ENCODE measurements at regions not wholly inside any gene's neighbourhood (a gene's known extent, or its start where the extent isn't known, plus 50 kb on each side); places are given as distances from the start of the nearest gene placed in this dataset.

DNA sequence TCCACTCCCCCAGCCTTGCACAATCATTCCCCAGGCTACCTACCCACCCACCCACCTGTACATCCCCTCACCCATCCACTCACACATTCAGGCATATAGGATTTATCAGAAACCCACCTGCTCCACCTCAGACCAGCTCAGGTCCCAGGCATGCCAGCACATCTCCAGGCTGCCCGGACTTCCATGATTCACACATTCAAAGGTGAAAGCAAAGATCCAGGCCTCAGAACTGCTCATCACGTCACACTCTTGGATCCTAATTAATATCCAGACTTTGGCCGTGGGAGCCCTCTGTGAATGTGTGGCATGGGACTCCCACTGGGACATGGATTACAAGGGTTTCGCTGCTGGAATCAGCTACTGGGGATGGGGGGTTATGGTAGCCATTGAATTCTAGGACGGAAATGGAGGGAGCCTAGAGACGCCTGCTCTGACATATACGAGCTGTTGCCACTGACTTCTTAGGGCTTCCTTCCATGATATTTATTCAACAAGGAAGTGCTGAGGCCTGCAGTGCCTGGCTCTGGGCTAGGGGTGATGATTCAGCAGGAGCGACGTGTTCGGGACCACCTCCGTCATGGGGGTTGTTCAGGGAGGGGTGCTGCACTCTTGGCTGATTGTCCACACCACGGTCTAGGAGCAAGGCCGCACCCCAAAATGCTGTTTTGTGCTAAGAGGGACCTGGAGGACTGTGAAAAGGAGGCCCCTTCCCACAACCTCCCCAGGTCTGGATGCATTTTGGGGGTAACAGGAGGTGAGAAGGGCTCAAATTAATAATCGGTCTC lies 56.9 kb upstream of the ADRA2C start:
- no peak for TF ChIP-seq JUND (IDR thresholded peaks at IDR 0.05; ENCODE audit: low read depth)
- DNase-seq (ENCODE audit: low read depth in 1 of 2, low spot score in 1 of 2) = no peak
- in situ Hi-C loops (cut with HindIII; ENCODE audit: low pct_unique_long_range_greater_than_20kb, low sequenced_read_pairs) = no loop called here

DNA sequence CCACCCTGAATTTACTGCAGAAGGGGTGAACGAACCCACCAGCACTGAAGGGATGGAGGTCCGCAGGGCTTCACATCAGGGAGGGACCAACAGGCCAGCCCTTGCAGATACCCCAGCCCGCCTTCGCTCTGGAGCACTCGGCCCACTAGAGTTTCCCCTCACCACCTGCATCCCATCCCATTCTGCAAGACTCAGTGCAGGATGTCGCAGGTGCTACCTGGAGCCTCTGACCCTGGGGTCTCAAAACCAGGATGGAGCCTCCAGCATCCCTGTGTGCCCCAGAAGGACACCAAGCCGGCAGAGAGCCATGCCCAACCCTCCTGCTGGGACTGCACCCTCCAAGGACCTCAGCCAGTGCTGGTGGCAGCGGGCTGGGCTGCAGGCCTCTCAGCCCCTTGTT lies 57.6 kb upstream of the ADRA2C start:
- no peak for TF ChIP-seq JUND (IDR thresholded peaks at IDR 0.05; ENCODE audit: low read depth)
- no peak for DNase-seq (ENCODE audit: low read depth in 1 of 2, low spot score in 1 of 2)
- in situ Hi-C loops (cut with HindIII; ENCODE audit: low pct_unique_long_range_greater_than_20kb, low sequenced_read_pairs) = no loop called here

- DNase-seq (ENCODE audit: low read depth in 1 of 2, low spot score in 1 of 2) = no peak
- TF ChIP-seq JUND (IDR thresholded peaks at IDR 0.05; ENCODE audit: low read depth) = no peak
- in situ Hi-C loops (cut with HindIII; ENCODE audit: low pct_unique_long_range_greater_than_20kb, low sequenced_read_pairs) = no loop called here
These were observed 58.1 kb upstream of the ADRA2C start for GRCh38 chr4:3708103-3708510.

DNA sequence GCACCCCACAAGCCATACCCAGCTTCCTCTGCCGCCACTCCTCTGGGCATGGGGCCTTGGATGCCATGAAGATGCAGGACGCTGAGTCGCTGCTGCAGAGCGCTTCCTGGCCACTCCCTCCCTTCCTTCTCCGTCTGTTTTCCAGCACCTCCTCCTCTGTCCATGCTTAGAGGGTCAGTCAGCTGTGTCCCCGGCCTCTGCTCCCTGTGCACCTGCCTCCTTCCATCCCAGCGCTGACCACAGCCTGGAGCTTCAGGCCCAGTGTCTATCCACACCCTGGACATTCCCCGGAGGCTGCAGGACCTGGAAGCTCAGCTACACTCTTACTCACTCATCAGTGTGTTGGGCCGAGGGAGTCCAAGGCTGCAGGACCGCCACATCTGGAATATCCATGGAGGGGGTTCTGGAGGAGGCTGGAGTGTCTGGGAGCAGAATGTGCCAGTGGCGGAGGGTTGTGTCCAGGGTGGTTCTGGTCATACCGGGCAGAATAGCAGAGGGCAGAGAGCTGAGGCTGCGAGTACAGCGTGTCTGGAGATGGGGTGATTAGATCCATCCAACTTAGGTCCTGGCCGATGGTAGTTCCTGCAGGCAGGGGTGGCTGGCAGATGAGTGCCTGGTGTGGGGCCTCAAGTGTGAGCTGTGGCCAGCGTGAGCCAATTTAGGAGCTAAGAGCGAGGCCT lies 58.6 kb upstream of the ADRA2C start:
- no peak for DNase-seq (ENCODE audit: low read depth in 1 of 2, low spot score in 1 of 2)
- in situ Hi-C loops (cut with HindIII; ENCODE audit: low pct_unique_long_range_greater_than_20kb, low sequenced_read_pairs) = no loop called here
- TF ChIP-seq JUND (IDR thresholded peaks at IDR 0.05; ENCODE audit: low read depth) = no peak

DNA sequence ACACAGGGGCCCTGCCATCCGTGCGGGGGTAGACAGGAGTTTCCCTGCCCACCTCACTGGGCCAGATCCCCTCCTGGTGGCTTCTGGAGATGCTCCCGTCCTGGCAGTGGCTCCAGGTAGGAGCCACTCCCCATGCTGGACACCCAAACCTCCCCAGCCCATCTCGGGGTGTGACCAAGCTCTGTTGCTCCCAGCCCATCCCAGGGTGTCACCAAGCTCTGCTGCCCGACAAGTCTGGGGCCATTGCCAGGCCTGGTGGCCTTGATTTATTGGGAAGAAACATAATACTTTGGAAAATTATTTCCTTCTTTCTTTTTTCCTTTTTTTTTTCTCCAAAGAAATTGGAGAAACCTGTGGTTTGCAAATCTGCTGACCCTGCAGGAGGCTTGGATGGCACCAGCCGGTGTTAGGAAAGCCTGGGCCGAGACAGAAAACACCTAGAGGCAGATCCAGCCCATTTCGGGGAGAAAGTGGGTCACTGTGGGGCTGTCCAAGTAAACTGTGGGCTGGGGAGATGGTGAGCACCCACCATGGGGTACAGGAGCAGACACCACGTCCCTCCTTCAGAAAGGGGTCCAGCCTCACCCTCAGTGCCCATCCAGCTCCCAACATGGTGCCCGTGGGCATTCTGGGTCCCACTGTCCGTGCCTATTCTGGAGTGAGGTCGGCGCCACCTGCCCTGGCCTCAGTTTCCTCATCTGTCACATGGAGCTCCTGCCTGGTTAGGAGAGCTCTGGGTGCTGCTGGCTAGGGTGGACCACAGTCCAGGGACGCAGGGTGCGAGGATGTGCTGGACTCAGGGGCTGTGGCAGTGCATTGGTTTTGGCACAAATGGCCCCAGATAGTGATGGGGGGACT lies 59.4 kb upstream of the ADRA2C start:
- no peak for DNase-seq (ENCODE audit: low read depth in 1 of 2, low spot score in 1 of 2)
- in situ Hi-C loops (cut with HindIII; ENCODE audit: low pct_unique_long_range_greater_than_20kb, low sequenced_read_pairs) = no loop called here
- TF ChIP-seq JUND (IDR thresholded peaks at IDR 0.05; ENCODE audit: low read depth) = no peak

DNA sequence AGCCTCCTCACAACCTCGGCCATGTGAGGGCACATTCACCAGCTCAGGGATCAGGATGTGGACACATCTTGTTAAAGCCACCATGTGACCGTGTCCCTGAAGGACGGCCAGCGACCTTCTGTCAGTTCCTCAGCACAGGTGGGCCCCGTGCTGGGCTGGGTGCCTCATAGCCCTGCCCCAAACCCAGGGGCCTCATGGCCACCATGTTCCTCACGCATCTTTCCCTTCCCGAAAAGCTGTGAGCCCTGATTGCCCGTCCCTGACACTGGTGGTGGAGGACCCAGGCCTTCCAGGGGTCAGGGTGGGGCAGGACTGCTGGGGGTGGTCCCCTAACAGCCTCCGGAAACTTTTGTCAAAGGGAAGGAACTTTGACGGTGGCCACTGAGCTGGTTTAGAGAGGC lies 60.1 kb upstream of the ADRA2C start:
- no peak for TF ChIP-seq JUND (IDR thresholded peaks at IDR 0.05; ENCODE audit: low read depth)
- in situ Hi-C loops (cut with HindIII; ENCODE audit: low pct_unique_long_range_greater_than_20kb, low sequenced_read_pairs) = no loop called here
- no peak for DNase-seq (ENCODE audit: low read depth in 1 of 2, low spot score in 1 of 2)

DNA sequence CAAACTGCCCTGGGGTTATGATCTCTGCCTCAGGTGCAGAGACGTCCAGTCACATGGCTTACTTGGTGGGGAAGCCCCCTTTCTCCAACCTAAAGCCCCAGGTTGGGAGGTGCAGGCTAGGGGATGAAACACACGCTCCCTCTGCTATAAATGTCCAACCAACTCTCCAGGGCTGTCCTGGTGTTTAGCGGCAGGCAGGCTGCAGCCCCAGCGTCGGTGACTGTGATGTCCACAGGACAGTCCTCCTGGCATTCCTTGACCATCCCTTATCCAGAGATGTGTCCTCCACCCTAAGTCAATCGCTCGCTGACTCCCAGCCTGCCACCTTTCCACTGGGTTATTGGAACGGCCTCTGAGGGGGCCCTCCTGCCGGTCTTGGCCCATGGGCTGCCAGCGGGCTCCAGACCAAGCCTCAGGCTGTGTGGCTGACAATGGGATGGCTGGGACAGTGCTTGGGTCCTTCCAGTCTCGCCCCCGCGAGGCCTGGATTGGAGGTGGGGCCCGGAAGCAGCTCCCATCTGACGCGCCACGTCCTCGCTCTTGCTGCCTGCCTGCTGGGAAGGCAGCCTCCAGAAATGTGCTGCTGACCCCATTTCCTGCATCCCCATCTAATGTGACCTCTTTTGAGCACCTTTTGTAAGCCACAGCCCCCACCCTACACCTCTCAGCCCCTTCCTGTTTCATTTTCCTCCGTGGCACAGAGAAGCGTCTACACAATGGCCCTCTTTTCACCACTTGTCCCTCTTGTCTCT lies 60.8 kb upstream of the ADRA2C start:
- in situ Hi-C loops (cut with HindIII; ENCODE audit: low pct_unique_long_range_greater_than_20kb, low sequenced_read_pairs) = no loop called here
- TF ChIP-seq JUND (IDR thresholded peaks at IDR 0.05; ENCODE audit: low read depth) = no peak

DNA sequence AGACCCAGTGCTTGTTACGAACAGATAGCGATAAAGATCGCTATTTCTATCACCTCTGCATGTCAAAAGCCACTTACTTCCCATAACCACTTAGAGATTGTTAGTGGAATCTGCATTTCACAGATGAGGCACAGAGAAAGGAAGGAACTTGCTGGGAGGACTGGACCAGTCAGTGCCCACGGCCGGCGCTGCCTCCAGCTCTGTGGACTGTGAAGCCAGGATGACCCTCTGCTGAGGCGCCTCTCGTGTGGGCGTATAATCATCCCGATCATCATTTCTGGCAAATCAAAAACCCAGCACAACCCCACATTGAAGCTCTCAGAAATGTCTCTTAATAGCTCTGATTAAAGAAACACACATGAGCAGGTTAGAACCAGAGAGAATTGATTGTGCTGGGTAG lies 61.5 kb upstream of the ADRA2C start:
- DNase-seq (ENCODE audit: low read depth in 1 of 2, low spot score in 1 of 2) = no peak
- no peak for TF ChIP-seq JUND (IDR thresholded peaks at IDR 0.05; ENCODE audit: low read depth)
- in situ Hi-C loops (cut with HindIII; ENCODE audit: low pct_unique_long_range_greater_than_20kb, low sequenced_read_pairs) = no loop called here

More for the DNA sequence above, 60.8 kb upstream of the ADRA2C start:
- no peak for DNase-seq (ENCODE audit: low read depth in 1 of 2, low spot score in 1 of 2)

GRCh38 chr4:3703677-3704521 lies 62.3 kb upstream of the ADRA2C start:
- no peak for DNase-seq (ENCODE audit: low read depth in 1 of 2, low spot score in 1 of 2)
- in situ Hi-C loops (cut with HindIII; ENCODE audit: low pct_unique_long_range_greater_than_20kb, low sequenced_read_pairs) = no loop called here
- TF ChIP-seq JUND (IDR thresholded peaks at IDR 0.05; ENCODE audit: low read depth) = no peak

- TF ChIP-seq JUND (IDR thresholded peaks at IDR 0.05; ENCODE audit: low read depth) = no peak
- DNase-seq (ENCODE audit: low read depth in 1 of 2, low spot score in 1 of 2) = no peak
- in situ Hi-C loops (cut with HindIII; ENCODE audit: low pct_unique_long_range_greater_than_20kb, low sequenced_read_pairs) = no loop called here
These were observed 62.9 kb upstream of the ADRA2C start for GRCh38 chr4:3703343-3703676.

DNA sequence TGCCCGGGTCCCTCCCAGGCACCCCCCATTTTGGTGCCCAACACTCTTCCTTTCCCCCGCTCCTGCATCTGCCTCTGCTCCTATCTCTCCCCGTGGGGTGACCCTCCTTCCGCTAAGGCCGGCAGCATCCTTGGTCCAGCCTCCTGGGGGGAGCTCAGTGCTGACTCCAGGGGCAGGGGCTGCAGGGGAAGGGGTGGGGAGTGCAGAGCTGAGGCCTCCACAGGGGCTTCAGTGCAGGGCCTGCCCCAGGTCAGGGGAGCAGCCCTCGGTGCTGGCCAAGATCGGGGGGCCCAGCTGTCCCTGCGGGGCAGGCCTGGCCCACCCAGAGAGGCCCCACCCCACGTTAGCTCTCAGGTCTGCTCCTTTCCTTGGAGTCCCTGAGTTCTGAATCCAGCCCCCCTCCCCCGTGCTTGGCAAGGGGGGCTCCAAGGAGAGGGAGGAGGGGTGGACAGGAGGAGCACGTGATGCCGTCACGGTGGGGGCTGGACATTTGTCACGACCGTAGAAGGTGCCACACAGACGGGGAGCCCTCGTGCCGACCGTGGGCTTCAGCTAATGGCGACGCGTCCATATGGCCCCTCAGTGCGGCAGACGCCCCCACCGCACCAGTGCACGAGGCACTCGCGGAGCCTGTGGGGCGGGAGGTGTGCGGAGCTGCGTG lies 63.5 kb upstream of the ADRA2C start:
- in situ Hi-C loops (cut with HindIII; ENCODE audit: low pct_unique_long_range_greater_than_20kb, low sequenced_read_pairs) = no loop called here
- TF ChIP-seq JUND (IDR thresholded peaks at IDR 0.05; ENCODE audit: low read depth) = no peak

More for the DNA sequence above, 63.5 kb upstream of the ADRA2C start:
- no peak for DNase-seq (ENCODE audit: low read depth in 1 of 2, low spot score in 1 of 2)
